ENCODE measurements at regions not wholly inside any gene's neighbourhood (a gene's known extent, or its start where the extent isn't known, plus 50 kb on each side); places are given as distances from the start of the nearest gene placed in this dataset.

GRCh38 chr13:74197677-74198429, 63.6 kb upstream of the KLF12 start:
- Histone ChIP-seq H3K9ac (ENCODE audit: low read length) (no peak overlapping the region), H3K4me1 (ENCODE audit: control insufficient read depth, low read depth, low read length) (no peaks in the 10 kb centered on the region), H3K23ac (ENCODE audit: low read length) (no peak overlapping the region), H4K5ac (ENCODE audit: low read length) (no peak overlapping the region), H3K4me3 (ENCODE audit: low read length) (no peak overlapping the region), H3K27ac (ENCODE audit: low read depth, low read length) (no peak overlapping the region), H4K8ac (ENCODE audit: low read depth, low read length) (no peak overlapping the region), H3K4ac (ENCODE audit: low read depth, low read length) (no peak overlapping the region), H2AK5ac (ENCODE audit: low read length) (no peak overlapping the region), H3K36me3 (ENCODE audit: control insufficient read depth, insufficient read depth, low read length) (no peaks in the 10 kb centered on the region), H2BK15ac (replicated peaks; ENCODE audit: low read depth) (no peak overlapping the region), H3K27me3 (ENCODE audit: insufficient read depth, low read length, poor library complexity) (no peaks in the 10 kb centered on the region), H3K18ac (ENCODE audit: low read length) (no peak overlapping the region), H3K79me2 (ENCODE audit: control insufficient read depth, insufficient read depth, low read length) (no peaks in the 10 kb centered on the region), H2BK120ac (ENCODE audit: low read depth, low read length) (no peak overlapping the region), H3K56ac (ENCODE audit: low read length) (no peak overlapping the region), H2BK5ac (ENCODE audit: low read length) (no peak overlapping the region), H3K79me1 (ENCODE audit: low read length) (no peaks in the 10 kb centered on the region), H3K4me2 (ENCODE audit: low read length) (no peak overlapping the region)
- no CpG with 5 or more reads among the region's 4 CpGs for WGBS (ENCODE audit: extremely low coverage, insufficient coverage, low lambda C conversion rate)
- DNase-seq, result no peak

- Histone ChIP-seq H3K9ac (ENCODE audit: low read length) (no peak overlapping the region), H3K79me2 (ENCODE audit: control insufficient read depth, insufficient read depth, low read length) (no peaks in the 10 kb centered on the region), H3K56ac (ENCODE audit: low read length) (no peak overlapping the region), H2BK120ac (ENCODE audit: low read depth, low read length) (no peak overlapping the region), H2BK5ac (ENCODE audit: low read length) (no peak overlapping the region), H4K5ac (ENCODE audit: low read length) (no peak overlapping the region), H3K27me3 (ENCODE audit: insufficient read depth, low read length, poor library complexity) (no peaks in the 10 kb centered on the region), H4K8ac (ENCODE audit: low read depth, low read length) (no peak overlapping the region), H3K23ac (ENCODE audit: low read length) (no peak overlapping the region), H3K4me2 (ENCODE audit: low read length) (no peak overlapping the region), H3K4me3 (ENCODE audit: low read length) (no peak overlapping the region), H3K36me3 (ENCODE audit: control insufficient read depth, insufficient read depth, low read length) (no peaks in the 10 kb centered on the region), H3K4ac (ENCODE audit: low read depth, low read length) (no peak overlapping the region), H3K79me1 (ENCODE audit: low read length) (no peaks in the 10 kb centered on the region), H2BK15ac (replicated peaks; ENCODE audit: low read depth) (no peak overlapping the region), H2AK5ac (ENCODE audit: low read length) (no peak overlapping the region), H3K18ac (ENCODE audit: low read length) (no peak overlapping the region), H3K4me1 (ENCODE audit: control insufficient read depth, low read depth, low read length) (no peaks in the 10 kb centered on the region), H3K27ac (ENCODE audit: low read depth, low read length) (no peak overlapping the region)
- no peak for DNase-seq
- no CpG with 5 or more reads among the region's 2 CpGs for WGBS (ENCODE audit: extremely low coverage, insufficient coverage, low lambda C conversion rate)
Observed at GRCh38 chr13:74194846-74195245, 60.6 kb upstream of the KLF12 start.

- H3K23ac ChIP-seq (ENCODE audit: low read length), result no peak overlapping the region
- H2AK5ac ChIP-seq (ENCODE audit: low read length), result no peak overlapping the region
- H2BK120ac ChIP-seq (ENCODE audit: low read depth, low read length), result no peak overlapping the region
- no peak overlapping the region for H3K9ac ChIP-seq (ENCODE audit: low read length)
- no CpG with 5 or more reads among the region's 1 CpG for whole genome bisulfite sequencing (ENCODE audit: extremely low coverage, insufficient coverage, low lambda C conversion rate)
- H4K8ac ChIP-seq (ENCODE audit: low read depth, low read length), result no peak overlapping the region
- no peak overlapping the region for H4K5ac ChIP-seq (ENCODE audit: low read length)
- H2BK5ac ChIP-seq (ENCODE audit: low read length), result no peak overlapping the region
- H3K79me2 ChIP-seq (ENCODE audit: control insufficient read depth, insufficient read depth, low read length), result no peaks in the 10 kb centered on the region
- H3K4me2 ChIP-seq (ENCODE audit: low read length), result no peak overlapping the region
- no peak overlapping the region for H3K27ac ChIP-seq (ENCODE audit: low read depth, low read length)
- no peaks in the 10 kb centered on the region for H3K36me3 ChIP-seq (ENCODE audit: control insufficient read depth, insufficient read depth, low read length)
- no peak overlapping the region for H3K4me3 ChIP-seq (ENCODE audit: low read length)
- no peaks in the 10 kb centered on the region for H3K27me3 ChIP-seq (ENCODE audit: insufficient read depth, low read length, poor library complexity)
- no peak for DNase-seq
- H3K18ac ChIP-seq (ENCODE audit: low read length), result no peak overlapping the region
- H3K4me1 ChIP-seq (ENCODE audit: control insufficient read depth, low read depth, low read length), result no peaks in the 10 kb centered on the region
- H2BK15ac ChIP-seq (replicated peaks; ENCODE audit: low read depth), result no peak overlapping the region
- no peaks in the 10 kb centered on the region for H3K79me1 ChIP-seq (ENCODE audit: low read length)
- no peak overlapping the region for H3K56ac ChIP-seq (ENCODE audit: low read length)
- no peak overlapping the region for H3K4ac ChIP-seq (ENCODE audit: low read depth, low read length)
Observed at GRCh38 chr13:74193391-74193790, 59.2 kb upstream of the KLF12 start.

GRCh38 chr13:74191410-74191809, 57.2 kb upstream of the KLF12 start:
- no peaks in the 10 kb centered on the region for H3K79me2 ChIP-seq (ENCODE audit: control insufficient read depth, insufficient read depth, low read length)
- H3K27me3 ChIP-seq (ENCODE audit: insufficient read depth, low read length, poor library complexity), result no peaks in the 10 kb centered on the region
- no peak overlapping the region for H2BK5ac ChIP-seq (ENCODE audit: low read length)
- H3K4me3 ChIP-seq (ENCODE audit: low read length), result no peak overlapping the region
- H3K27ac ChIP-seq (ENCODE audit: low read depth, low read length), result no peak overlapping the region
- H3K4me1 ChIP-seq (ENCODE audit: control insufficient read depth, low read depth, low read length), result no peaks in the 10 kb centered on the region
- H3K23ac ChIP-seq (ENCODE audit: low read length), result no peak overlapping the region
- no peak for DNase-seq
- no peak overlapping the region for H3K4ac ChIP-seq (ENCODE audit: low read depth, low read length)
- WGBS (ENCODE audit: extremely low coverage, insufficient coverage, low lambda C conversion rate), result no CpG with 5 or more reads among the region's 3 CpGs
- no peak overlapping the region for H2BK15ac ChIP-seq (replicated peaks; ENCODE audit: low read depth)
- no peaks in the 10 kb centered on the region for H3K36me3 ChIP-seq (ENCODE audit: control insufficient read depth, insufficient read depth, low read length)
- H2AK5ac ChIP-seq (ENCODE audit: low read length), result no peak overlapping the region
- no peaks in the 10 kb centered on the region for H3K79me1 ChIP-seq (ENCODE audit: low read length)
- no peak overlapping the region for H3K56ac ChIP-seq (ENCODE audit: low read length)
- H2BK120ac ChIP-seq (ENCODE audit: low read depth, low read length), result no peak overlapping the region
- no peak overlapping the region for H3K18ac ChIP-seq (ENCODE audit: low read length)
- H4K8ac ChIP-seq (ENCODE audit: low read depth, low read length), result no peak overlapping the region
- no peak overlapping the region for H3K4me2 ChIP-seq (ENCODE audit: low read length)
- H3K9ac ChIP-seq (ENCODE audit: low read length), result no peak overlapping the region
- no peak overlapping the region for H4K5ac ChIP-seq (ENCODE audit: low read length)

- no peak overlapping the region for H2AK5ac ChIP-seq (ENCODE audit: low read length)
- no peak overlapping the region for H3K9ac ChIP-seq (ENCODE audit: low read length)
- no peak overlapping the region for H3K4ac ChIP-seq (ENCODE audit: low read depth, low read length)
- no peak overlapping the region for H3K4me2 ChIP-seq (ENCODE audit: low read length)
- no peak overlapping the region for H3K27ac ChIP-seq (ENCODE audit: low read depth, low read length)
- no peaks in the 10 kb centered on the region for H3K36me3 ChIP-seq (ENCODE audit: control insufficient read depth, insufficient read depth, low read length)
- no peak for DNase-seq
- no peak overlapping the region for H4K8ac ChIP-seq (ENCODE audit: low read depth, low read length)
- no peaks in the 10 kb centered on the region for H3K79me2 ChIP-seq (ENCODE audit: control insufficient read depth, insufficient read depth, low read length)
- no peak overlapping the region for H2BK120ac ChIP-seq (ENCODE audit: low read depth, low read length)
- H3K27me3 ChIP-seq (ENCODE audit: insufficient read depth, low read length, poor library complexity), result no peaks in the 10 kb centered on the region
- H3K18ac ChIP-seq (ENCODE audit: low read length), result no peak overlapping the region
- H3K56ac ChIP-seq (ENCODE audit: low read length), result no peak overlapping the region
- WGBS (ENCODE audit: extremely low coverage, insufficient coverage, low lambda C conversion rate), result no CpG with 5 or more reads among the region's 1 CpG
- H3K79me1 ChIP-seq (ENCODE audit: low read length), result no peaks in the 10 kb centered on the region
- H3K23ac ChIP-seq (ENCODE audit: low read length), result no peak overlapping the region
- H2BK5ac ChIP-seq (ENCODE audit: low read length), result no peak overlapping the region
- H3K4me1 ChIP-seq (ENCODE audit: control insufficient read depth, low read depth, low read length), result no peaks in the 10 kb centered on the region
- H4K5ac ChIP-seq (ENCODE audit: low read length), result no peak overlapping the region
- H3K4me3 ChIP-seq (ENCODE audit: low read length), result no peak overlapping the region
- H2BK15ac ChIP-seq (replicated peaks; ENCODE audit: low read depth), result no peak overlapping the region
Observed at GRCh38 chr13:74190999-74191398, 56.8 kb upstream of the KLF12 start.

- H3K27me3 ChIP-seq (ENCODE audit: insufficient read depth, low read length, poor library complexity), result no peaks in the 10 kb centered on the region
- no peak overlapping the region for H2BK5ac ChIP-seq (ENCODE audit: low read length)
- no peak overlapping the region for H3K4me2 ChIP-seq (ENCODE audit: low read length)
- H3K18ac ChIP-seq (ENCODE audit: low read length), result no peak overlapping the region
- no peak overlapping the region for H4K5ac ChIP-seq (ENCODE audit: low read length)
- H3K79me2 ChIP-seq (ENCODE audit: control insufficient read depth, insufficient read depth, low read length), result no peaks in the 10 kb centered on the region
- no peak overlapping the region for H2BK120ac ChIP-seq (ENCODE audit: low read depth, low read length)
- H3K79me1 ChIP-seq (ENCODE audit: low read length), result no peaks in the 10 kb centered on the region
- no peak overlapping the region for H3K23ac ChIP-seq (ENCODE audit: low read length)
- no peak overlapping the region for H2BK15ac ChIP-seq (replicated peaks; ENCODE audit: low read depth)
- no peak overlapping the region for H3K9ac ChIP-seq (ENCODE audit: low read length)
- no peak overlapping the region for H3K4me3 ChIP-seq (ENCODE audit: low read length)
- H4K8ac ChIP-seq (ENCODE audit: low read depth, low read length), result no peak overlapping the region
- no peak overlapping the region for H3K27ac ChIP-seq (ENCODE audit: low read depth, low read length)
- H3K56ac ChIP-seq (ENCODE audit: low read length), result no peak overlapping the region
- no peak overlapping the region for H3K4ac ChIP-seq (ENCODE audit: low read depth, low read length)
- no peaks in the 10 kb centered on the region for H3K36me3 ChIP-seq (ENCODE audit: control insufficient read depth, insufficient read depth, low read length)
- WGBS (ENCODE audit: extremely low coverage, insufficient coverage, low lambda C conversion rate), result no CpG with 5 or more reads among the region's 2 CpGs
- peak; percentile 28 for DNase-seq
- H2AK5ac ChIP-seq (ENCODE audit: low read length), result no peak overlapping the region
- H3K4me1 ChIP-seq (ENCODE audit: control insufficient read depth, low read depth, low read length), result no peaks in the 10 kb centered on the region
Observed at GRCh38 chr13:74187564-74187963, 53.4 kb upstream of the KLF12 start.
